Sigmoid colon (tissue), 6 donors: ENCODE measurements at regions not wholly inside any gene's neighbourhood (a gene's known extent, or its start where the extent isn't known, plus 50 kb on each side); places are given as distances from the start of the nearest gene placed in this dataset.

Source experiments
- DNase-seq: peaks from one replicate; pipeline ENCODE4 v3.0.0-alpha.2; 2019
- H3K27ac ChIP-seq, 4 donors: fragments of 200-600 bp; sonication (generic); one replicate each; pipeline ENCODE4 v1.5.1; 2016 to 2019; ENCODE audit warnings: mild to moderate bottlenecking in 1 of 4
- H3K27me3 ChIP-seq, 3 donors: fragments of 200-600 bp; sonication (generic); one replicate each; pipeline ENCODE4 v1.5.1; 2019; ENCODE audit warnings: mild to moderate bottlenecking in 1 of 3
- H3K36me3 ChIP-seq, 4 donors: fragments of 200-600 bp; sonication (generic); one replicate each; pipeline ENCODE4 v1.5.1; 2016 to 2019
- H3K4me1 ChIP-seq, 4 donors: fragments of 200-600 bp; sonication (generic); one replicate each; pipeline ENCODE4 v1.5.1; 2017 to 2019
- H3K4me3 ChIP-seq, 4 donors: fragments of 200-600 bp; sonication (generic); one replicate each; pipeline ENCODE4 v1.5.1; 2017 to 2019; ENCODE audit warnings: mild to moderate bottlenecking in 2 of 4, moderate library complexity in 1 of 4
- H3K9me3 ChIP-seq, 4 donors: fragments of 200-600 bp in 3 of 4; sonication (generic) in 3 of 4; one replicate each; pipeline versions ENCODE4 v1.5.1 to v1.6.1; 2013 to 2019
- EP300 ChIP-seq, 4 donors: sonication (generic); formaldehyde crosslinking; IDR thresholded peaks; one replicate each; pipeline ENCODE4 v1.6.1; 2017; ENCODE audit warnings: antibody characterized with exemption in 4 of 4
- POLR2A ChIP-seq, 2 donors: fragments of 450-650 bp; IDR thresholded peaks; one replicate each; pipeline ENCODE4 v1.6.1; 2016; ENCODE audit warnings: antibody characterized with exemption in 2 of 2, mild to moderate bottlenecking in 2 of 2, moderate library complexity in 2 of 2
- POLR2AphosphoS5 ChIP-seq, 4 donors: sonication (generic); formaldehyde crosslinking; IDR thresholded peaks; one replicate each; pipeline ENCODE4 v1.6.1; 2017; ENCODE audit warnings: antibody characterized with exemption in 4 of 4
- WGBS, 2 donors: extraction: QIAGEN DNeasy Blood & Tissue Kit; methylation state at CpG; one replicate each; pipeline ENCODE4 v1.1.7; 2013; 5-methylcytosine and 5-hydroxymethylcytosine counted together
- intact Hi-C: fragments of 100-400 bp; cut with DNase I; formaldehyde crosslinking; loops from one replicate; pipeline ENCODE4 v1.15.1; 2023
- TF ChIP-seq, protein P1 (sequence below), 4 experiments: fragments of 450-650 bp in 3 of 4; fragments of 200-600 bp in 1 of 4; IDR thresholded peaks; one replicate each; pipeline ENCODE4 v1.5.1; 2016 to 2019; ENCODE audit warnings: antibody characterized with exemption in 4 of 4, mild to moderate bottlenecking in 3 of 4, moderate library complexity in 2 of 4
- donor health status: healthy with polysubstance abuse.
- donor health status: healthy.

DNA sequence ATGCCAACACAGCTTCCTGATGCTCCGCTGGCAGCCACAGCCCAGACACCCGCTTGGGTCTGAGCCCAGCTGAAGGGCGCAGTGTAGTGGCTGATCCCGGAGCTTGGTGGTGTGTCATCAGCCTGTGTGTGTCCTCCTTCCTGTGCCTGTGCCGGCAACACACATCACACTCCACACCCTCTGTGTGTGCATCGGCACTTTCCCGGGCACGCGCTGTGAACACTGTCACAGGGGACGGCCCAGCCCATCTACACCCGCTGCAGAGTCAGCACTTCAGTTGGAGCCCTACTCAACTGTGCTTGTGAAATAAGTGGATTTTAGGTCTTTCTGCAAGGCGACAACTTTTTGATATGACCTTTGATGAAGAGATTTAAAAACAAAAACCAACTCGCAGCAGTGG is 189.4 kb downstream of the IRX2 start:
- intact Hi-C loops = no loop called here
- Histone ChIP-seq H3K9me3 (peaks cover 0 to 6% (median 0%) of the 10 kb centered on the region in 4 donors), H3K27ac (no peak overlapping the region), H3K27me3 (no peaks in the 10 kb centered on the region), H3K36me3 (no peaks in the 10 kb centered on the region), H3K4me3 (no peak overlapping the region), H3K4me1 (no peaks in the 10 kb centered on the region)
- TF ChIP-seq EP300 (IDR thresholded peaks at IDR 0.05) (no peak), POLR2AphosphoS5 (IDR thresholded peaks at IDR 0.05) (no peak), POLR2A (IDR thresholded peaks at IDR 0.05) (no peak)
- TF ChIP-seq, protein P1, sequence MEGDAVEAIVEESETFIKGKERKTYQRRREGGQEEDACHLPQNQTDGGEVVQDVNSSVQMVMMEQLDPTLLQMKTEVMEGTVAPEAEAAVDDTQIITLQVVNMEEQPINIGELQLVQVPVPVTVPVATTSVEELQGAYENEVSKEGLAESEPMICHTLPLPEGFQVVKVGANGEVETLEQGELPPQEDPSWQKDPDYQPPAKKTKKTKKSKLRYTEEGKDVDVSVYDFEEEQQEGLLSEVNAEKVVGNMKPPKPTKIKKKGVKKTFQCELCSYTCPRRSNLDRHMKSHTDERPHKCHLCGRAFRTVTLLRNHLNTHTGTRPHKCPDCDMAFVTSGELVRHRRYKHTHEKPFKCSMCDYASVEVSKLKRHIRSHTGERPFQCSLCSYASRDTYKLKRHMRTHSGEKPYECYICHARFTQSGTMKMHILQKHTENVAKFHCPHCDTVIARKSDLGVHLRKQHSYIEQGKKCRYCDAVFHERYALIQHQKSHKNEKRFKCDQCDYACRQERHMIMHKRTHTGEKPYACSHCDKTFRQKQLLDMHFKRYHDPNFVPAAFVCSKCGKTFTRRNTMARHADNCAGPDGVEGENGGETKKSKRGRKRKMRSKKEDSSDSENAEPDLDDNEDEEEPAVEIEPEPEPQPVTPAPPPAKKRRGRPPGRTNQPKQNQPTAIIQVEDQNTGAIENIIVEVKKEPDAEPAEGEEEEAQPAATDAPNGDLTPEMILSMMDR (IDR thresholded peaks at IDR 0.05) = no peak
- no peak for DNase-seq
- 94 to 95% methylated on average over 13 of the region's 13 CpGs for WGBS, 2 donors

DNA sequence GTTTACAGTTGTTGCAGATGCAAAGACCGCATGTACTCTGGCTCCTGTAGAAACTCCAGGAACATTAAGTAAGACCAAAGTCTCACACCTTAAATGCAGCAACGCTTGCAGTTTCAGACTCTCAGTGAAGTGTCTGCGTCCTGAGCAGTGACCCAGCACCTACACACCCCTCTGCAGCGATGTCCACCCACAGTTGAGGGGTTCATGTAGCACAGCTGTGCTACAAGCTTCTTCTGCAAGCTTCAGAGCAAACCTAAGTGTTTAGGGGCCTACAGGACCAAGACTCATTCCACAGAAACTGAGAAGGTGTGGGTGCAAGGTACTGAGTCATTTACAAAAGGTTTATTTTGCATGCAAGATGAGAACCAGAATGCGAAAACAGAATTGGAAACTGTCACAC is 191.0 kb downstream of the IRX2 start:
- intact Hi-C loops = no loop called here
- Histone ChIP-seq H3K27me3 (no peaks in the 10 kb centered on the region), H3K4me3 (no peak overlapping the region), H3K27ac (no peak overlapping the region), H3K9me3 (peaks cover 0 to 6% (median 0%) of the 10 kb centered on the region in 4 donors), H3K4me1 (no peaks in the 10 kb centered on the region), H3K36me3 (no peaks in the 10 kb centered on the region)
- no peak for TF ChIP-seq POLR2AphosphoS5 (IDR thresholded peaks at IDR 0.05)
- 85% methylated on average over 5 of the region's 5 CpGs for WGBS, 2 donors
- no peak for DNase-seq

DNA sequence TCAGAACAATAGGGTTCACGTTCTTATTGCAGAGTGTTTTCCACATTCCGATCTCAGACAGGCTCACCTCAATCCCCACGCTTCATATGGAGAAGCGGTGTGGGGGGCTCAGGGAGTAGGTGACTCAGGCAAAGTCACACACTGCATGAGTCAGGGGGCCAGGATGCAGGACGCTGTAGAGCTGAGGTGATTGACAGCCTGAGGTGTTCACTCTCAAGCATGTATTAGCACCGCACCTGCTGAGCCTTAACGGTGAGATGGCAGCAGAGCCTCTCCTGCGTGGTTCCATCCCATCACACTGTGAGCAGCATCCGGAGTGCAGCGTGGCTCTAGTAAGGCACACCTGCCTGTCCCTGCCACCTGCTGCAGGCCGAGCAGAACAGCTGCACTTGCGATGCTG is 194.0 kb downstream of the IRX2 start:
- intact Hi-C loops = no loop called here
- H3K27me3 ChIP-seq = no peaks in the 10 kb centered on the region
- no peak for DNase-seq
- WGBS, 2 donors = 90 to 92% methylated on average over 12 of the region's 12 CpGs
- no peak overlapping the region for H3K27ac ChIP-seq
- TF ChIP-seq EP300 (IDR thresholded peaks at IDR 0.05) = no peak
- TF ChIP-seq, protein P1 (IDR thresholded peaks at IDR 0.05) = no peak
- no peak for TF ChIP-seq POLR2AphosphoS5 (IDR thresholded peaks at IDR 0.05)
- no peak for TF ChIP-seq POLR2A (IDR thresholded peaks at IDR 0.05)
- H3K4me1 ChIP-seq = no peaks in the 10 kb centered on the region
- H3K9me3 ChIP-seq = peaks cover 0 to 14% (median 6%) of the 10 kb centered on the region in 4 donors
- H3K4me3 ChIP-seq = no peak overlapping the region
- no peaks in the 10 kb centered on the region for H3K36me3 ChIP-seq

DNA sequence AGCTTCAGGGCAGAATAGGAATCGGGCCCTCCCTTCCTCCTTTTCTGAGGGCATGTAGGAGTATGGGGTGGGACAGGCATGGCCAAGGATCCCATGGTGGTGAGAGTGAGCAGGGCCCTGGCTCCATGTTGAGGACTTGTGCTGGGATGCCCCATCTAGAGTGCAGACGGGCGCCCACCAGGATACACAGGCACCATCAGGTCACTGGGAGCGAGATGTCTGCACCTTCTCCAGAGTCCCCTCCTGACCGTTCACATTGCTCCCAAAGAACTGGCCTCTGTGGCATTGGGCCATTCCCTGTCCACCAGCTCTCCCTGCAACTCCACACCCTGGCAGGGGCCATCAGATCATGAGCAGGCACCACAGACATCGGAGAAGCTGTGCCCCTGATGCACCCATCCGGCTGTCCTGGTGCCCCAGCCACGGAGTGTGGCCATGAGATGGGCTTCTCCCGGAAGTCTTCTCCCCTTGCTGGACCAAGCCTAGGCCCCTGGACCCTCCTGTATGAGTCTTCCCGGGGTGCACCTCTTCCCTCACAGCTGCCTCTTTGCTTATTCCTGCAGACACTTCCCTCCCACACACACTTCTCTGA is 195.0 kb downstream of the IRX2 start:
- no peak for TF ChIP-seq POLR2AphosphoS5 (IDR thresholded peaks at IDR 0.05)
- TF ChIP-seq, protein P1 (IDR thresholded peaks at IDR 0.05) = no peak
- no peak for TF ChIP-seq EP300 (IDR thresholded peaks at IDR 0.05)
- no peak for TF ChIP-seq POLR2A (IDR thresholded peaks at IDR 0.05)
- DNase-seq = no peak
- 88 to 92% methylated on average over 10 of the region's 10 CpGs for WGBS, 2 donors
- Histone ChIP-seq H3K27me3 (no peaks in the 10 kb centered on the region), H3K4me3 (no peak overlapping the region), H3K9me3 (peaks cover 0 to 14% (median 6%) of the 10 kb centered on the region in 4 donors), H3K36me3 (no peaks in the 10 kb centered on the region), H3K27ac (no peak overlapping the region), H3K4me1 (no peaks in the 10 kb centered on the region)
- intact Hi-C loops = no loop called here

DNA sequence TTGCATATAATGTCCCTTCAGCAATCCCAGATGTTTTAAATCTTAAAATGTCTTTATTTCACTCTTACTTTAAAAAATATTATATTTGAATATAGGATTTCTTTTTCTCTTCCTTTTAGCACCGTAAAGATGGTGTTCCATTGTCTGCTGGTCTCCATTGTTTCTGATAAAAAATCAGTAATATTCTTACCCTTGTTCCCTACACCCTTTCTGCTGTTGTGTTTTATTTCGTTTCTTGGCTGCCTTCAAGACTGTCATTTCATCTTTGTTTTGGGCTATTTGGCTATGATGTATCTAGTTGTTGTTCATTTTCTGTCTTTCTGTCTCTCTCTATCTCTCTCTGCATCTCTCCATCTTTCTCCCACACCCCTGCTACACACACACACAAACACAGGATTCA is 197.9 kb downstream of the IRX2 start:
- peaks cover 0 to 13% (median 5%) of the 10 kb centered on the region in 4 donors for H3K9me3 ChIP-seq
- WGBS, 2 donors = 69 to 74% methylated on average over 2 of the region's 2 CpGs
- DNase-seq = no peak
- intact Hi-C loops = no loop called here
- H3K27me3 ChIP-seq = no peaks in the 10 kb centered on the region
- no peak overlapping the region for H3K4me3 ChIP-seq
- H3K4me1 ChIP-seq = no peaks in the 10 kb centered on the region
- H3K27ac ChIP-seq = no peak overlapping the region
- TF ChIP-seq POLR2AphosphoS5 (IDR thresholded peaks at IDR 0.05) = no peak
- TF ChIP-seq POLR2A (IDR thresholded peaks at IDR 0.05) = no peak
- no peak for TF ChIP-seq EP300 (IDR thresholded peaks at IDR 0.05)
- TF ChIP-seq, protein P1 (IDR thresholded peaks at IDR 0.05) = no peak
- no peaks in the 10 kb centered on the region for H3K36me3 ChIP-seq
